GM12878 (cell line): ENCODE measurements at regions not wholly inside any gene's neighbourhood (a gene's known extent, or its start where the extent isn't known, plus 50 kb on each side); places are given as distances from the start of the nearest gene placed in this dataset.

Experiments used
- ATAC-seq: fragments of 200-7000 bp; cut with Tn5 transposase; 3 replicates; pipeline ENCODE4 v1.9.1; 2020; ENCODE audit warnings: mild to moderate bottlenecking, moderate library complexity
- BruUV-seq: library from RNA; stranded (reverse); fragments of 400-500 nt; replicated peaks from 2 replicates; lab custom pipeline; 2021; lab: Mats Ljungman, UMichigan
- CTCF ChIA-PET: fragments of 300-600 bp; sonication (Branson Sonifier 250); formaldehyde crosslinking; extraction: SDS; loops from one replicate; lab custom pipeline; 2021; ENCODE audit warnings: inconsistent platforms; lab: Yijun Ruan, JAX
- POLR2A ChIA-PET: fragments of 350-600 bp; formaldehyde crosslinking; extraction: SDS; loops from one replicate; lab custom pipeline; 2021; ENCODE audit warnings: inconsistent platforms; lab: Charles Lee
- RAD21 ChIA-PET: fragments of 300-600 bp; sonication (Branson Sonifier 250); formaldehyde crosslinking; loops from one replicate; lab custom pipeline; 2023; ENCODE audit warnings: antibody characterized with exemption; ENCODE audit not compliant: unreplicated experiment; lab: Charles Lee
- SMC1A ChIA-PET: fragments of 300-600 bp; sonication (Branson Sonifier 250); formaldehyde crosslinking; loops from one replicate; lab custom pipeline; 2023; ENCODE audit not compliant: unreplicated experiment, uncharacterized antibody; lab: Charles Lee
- DNase-seq: peaks from one replicate; pipeline ENCODE4 v3.0.0-alpha.2; 2011; ENCODE audit warnings: low read depth, low spot score
- FAIRE-seq: peaks from 3 replicates; lab custom pipeline; 2011; peaks lifted over from hg19 to GRCh38; lab: Jason Lieb, UNC
- H2AFZ ChIP-seq: 2 replicates; pipeline ENCODE4 v1.6.0; 2011; ENCODE audit warnings: low read depth, low read length, control low read depth; ENCODE audit not compliant: control insufficient read depth
- H3K27ac ChIP-seq: 2 replicates; pipeline ENCODE4 v1.5.1; 2011; ENCODE audit warnings: control low read depth; ENCODE audit not compliant: control insufficient read depth, insufficient read depth
- H3K27me3 ChIP-seq, 2 experiments: replicated peaks in 1 of 2; 2 replicates each; pipeline versions ENCODE4 v1.6.0 to v1.6.1; 2011; ENCODE audit warnings: low read length in 1 of 2; ENCODE audit not compliant: control insufficient read depth in 2 of 2, insufficient read depth in 2 of 2
- H3K36me3 ChIP-seq, 2 experiments: 2 replicates each; pipeline ENCODE4 v1.5.1; 2011; ENCODE audit warnings: low read length in 1 of 2; ENCODE audit not compliant: control insufficient read depth in 2 of 2, insufficient read depth in 2 of 2
- H3K4me1 ChIP-seq: 2 replicates; pipeline ENCODE4 v1.6.1; 2011; ENCODE audit warnings: mild to moderate bottlenecking, low read length, moderate library complexity, mixed read lengths; ENCODE audit not compliant: control insufficient read depth, insufficient read depth
- H3K4me2 ChIP-seq: 2 replicates; pipeline ENCODE4 v1.6.0; 2011; ENCODE audit warnings: control low read depth; ENCODE audit not compliant: control insufficient read depth, insufficient read depth
- H3K4me3 ChIP-seq: fragments of 200-600 bp; sonication (generic); 2 replicates; pipeline ENCODE4 v1.5.1; 2016
- H3K79me2 ChIP-seq: 2 replicates; pipeline ENCODE4 v1.6.0; 2011; ENCODE audit warnings: low read length; ENCODE audit not compliant: control insufficient read depth, insufficient read depth
- H3K9ac ChIP-seq: 2 replicates; pipeline ENCODE4 v1.8.0; 2011; ENCODE audit warnings: low read length, control low read depth, mixed read lengths; ENCODE audit not compliant: control insufficient read depth, insufficient read depth
- H3K9me3 ChIP-seq: replicated peaks from 3 replicates; pipeline ENCODE4 v1.5.1; 2011; ENCODE audit warnings: mild to moderate bottlenecking, low read length; ENCODE audit not compliant: control insufficient read depth, insufficient read depth
- H4K20me1 ChIP-seq: 2 replicates; pipeline ENCODE4 v1.6.0; 2011; ENCODE audit not compliant: control insufficient read depth, insufficient read depth
- ATF7 ChIP-seq: fragments of 450-650 bp; IDR thresholded peaks from 2 replicates; pipeline ENCODE4 v1.6.1; 2016; ENCODE audit warnings: low read depth, mild to moderate bottlenecking
- BHLHE40 ChIP-seq, 2 experiments: fragments of 450-650 bp in 1 of 2; IDR thresholded peaks; 2 replicates each; pipeline ENCODE4 v1.6.1; 2011 to 2017; ENCODE audit warnings: low read depth in 2 of 2, borderline replicate concordance in 1 of 2, improper control_type of control experiment in 1 of 2, low read length in 1 of 2, mild to moderate bottlenecking in 1 of 2
- BMI1 ChIP-seq: fragments of 450-650 bp; IDR thresholded peaks from 2 replicates; pipeline ENCODE4 v1.6.1; 2016; ENCODE audit warnings: mild to moderate bottlenecking, moderate library complexity, borderline replicate concordance
- CHD1 ChIP-seq: IDR thresholded peaks from 2 replicates; pipeline ENCODE4 v1.6.1; 2012; ENCODE audit warnings: low read depth, low read length, improper control_type of control experiment
- CHD4 ChIP-seq: fragments of 200-600 bp; sonication (generic); IDR thresholded peaks from 2 replicates; pipeline ENCODE4 v1.6.1; 2016; ENCODE audit warnings: mild to moderate bottlenecking
- EED ChIP-seq: sonication (generic); IDR thresholded peaks from 2 replicates; pipeline ENCODE4 v1.6.1; 2016; ENCODE audit warnings: antibody characterized with exemption, low read depth
- ELK1 ChIP-seq: IDR thresholded peaks from 2 replicates; pipeline ENCODE4 v1.6.1; 2012; ENCODE audit warnings: low read depth, low read length, improper control_type of control experiment
- ETV6 ChIP-seq, 2 experiments: fragments of 450-650 bp in 1 of 2; IDR thresholded peaks in 1 of 2; conservative IDR thresholded peaks in 1 of 2; 2 replicates each; pipeline ENCODE4 v1.6.1; 2014; ENCODE audit warnings: antibody characterized with exemption in 1 of 2, borderline replicate concordance in 1 of 2, low read depth in 1 of 2, mild to moderate bottlenecking in 1 of 2, moderate library complexity in 1 of 2
- EZH2 ChIP-seq: IDR thresholded peaks from 2 replicates; pipeline ENCODE4 v1.6.1; 2012; ENCODE audit warnings: low read depth, mild to moderate bottlenecking, control low read depth, inconsistent platforms, low read length, borderline replicate concordance; ENCODE audit not compliant: control insufficient read depth
- MYC ChIP-seq: IDR thresholded peaks from 2 replicates; pipeline ENCODE4 v1.6.1; 2011; ENCODE audit warnings: mild to moderate bottlenecking, low read length, moderate library complexity, inconsistent platforms; ENCODE audit not compliant: insufficient read depth, insufficient replicate concordance, insufficient read length, severe bottlenecking
- NFYA ChIP-seq: IDR thresholded peaks from 2 replicates; pipeline ENCODE4 v1.6.1; 2011; ENCODE audit warnings: low read depth, mild to moderate bottlenecking, low read length, improper control_type of control experiment, borderline replicate concordance
- PAX5 ChIP-seq: IDR thresholded peaks from 2 replicates; pipeline ENCODE4 v1.6.1; 2011; ENCODE audit warnings: low read depth, low read length, borderline replicate concordance
- PAX8 ChIP-seq: fragments of 450-650 bp; IDR thresholded peaks from 2 replicates; pipeline ENCODE4 v1.6.1; 2017; ENCODE audit warnings: mild to moderate bottlenecking, moderate library complexity
- POLR2AphosphoS5 ChIP-seq: IDR thresholded peaks from 2 replicates; pipeline ENCODE4 v1.6.1; 2011; ENCODE audit warnings: mild to moderate bottlenecking, low read length, inconsistent platforms
- RELB ChIP-seq: fragments of 450-650 bp; IDR thresholded peaks from 2 replicates; pipeline ENCODE4 v1.6.1; 2017; ENCODE audit warnings: low read depth, mild to moderate bottlenecking, moderate library complexity
- SIN3A ChIP-seq: IDR thresholded peaks from 2 replicates; pipeline ENCODE4 v1.6.1; 2012; ENCODE audit warnings: low read depth, low read length, improper control_type of control experiment
- ZBTB11 ChIP-seq: fragments of 450-650 bp; formaldehyde crosslinking; IDR thresholded peaks from 2 replicates; pipeline ENCODE4 v1.5.0; 2022; ENCODE audit warnings: mild to moderate bottlenecking, missing genetic modification characterization
- in situ Hi-C: fragments of 300-500 bp; cut with MboI; formaldehyde crosslinking; loops from 9 replicates; pipeline ENCODE4 v1.14.3; 2018; ENCODE audit warnings: mixed read lengths
- intact Hi-C: fragments of 100-400 bp; cut with micrococcal nuclease; formaldehyde crosslinking; loops from one replicate; pipeline ENCODE4 v1.14.2; 2022; ENCODE audit not compliant: unreplicated experiment

- no peak for TF ChIP-seq ELK1
- TF ChIP-seq CHD1: no peak
- no peak for TF ChIP-seq PAX5
These were observed 1500.4 kb upstream of the MIR17HG start (continued) for GRCh38 chr13:89846926-89847585.

GRCh38 chr13:89852570-89852969 is 1494.9 kb upstream of the MIR17HG start:
- POLR2A ChIA-PET: no interaction called here
- TF ChIP-seq RELB (no peak), EED (no peak), EZH2 (no peak), BMI1 (no peak), CHD4 (no peak), NFYA (no peak), POLR2AphosphoS5 (no peak), ATF7 (0 out of 2 replicates have a peak, but pooled peaks have one; percentile 38), PAX5 (no peak), PAX8 (no peak), MYC (no peak), ETV6 (conservative IDR thresholded peaks at IDR 0.05 in 1 of 2, IDR thresholded peaks at IDR 0.05 in 1 of 2; ENCODE audit: borderline replicate concordance in 1 of 2, low read depth in 1 of 2) (no peak), SIN3A (no peak), ZBTB11 (no peak), BHLHE40 (IDR thresholded peaks at IDR 0.05; ENCODE audit: borderline replicate concordance in 1 of 2, low read depth in 2 of 2, low read length in 1 of 2) (0 out of 4 replicates have a peak, but pooled peaks of 1 of the 2 experiments have one; percentile 10)

More at GRCh38 chr13:89852570-89852969, 1494.9 kb upstream of the MIR17HG start:
- in situ Hi-C loops (no loop called here), intact Hi-C loops (no loop called here)
- DNase-seq (no peak), ATAC-seq (peak; percentile 98), FAIRE-seq (no peak)
- RAD21 ChIA-PET: no interaction called here
- Histone ChIP-seq H2AFZ (no peak overlapping the region), H3K9ac (no peak overlapping the region), H3K4me2 (no peak overlapping the region), H3K27me3 (no peaks in the 10 kb centered on the region), H3K79me2 (no peaks in the 10 kb centered on the region), H3K4me1 (no peaks in the 10 kb centered on the region), H4K20me1 (no peaks in the 10 kb centered on the region), H3K27ac (no peak overlapping the region), H3K36me3 (no peaks in the 10 kb centered on the region), H3K4me3 (no peak overlapping the region), H3K9me3 (no peaks in the 10 kb centered on the region)
- BruUV-seq: no TSS peak
- SMC1A ChIA-PET: no interaction called here
- CTCF ChIA-PET: no interaction called here
